Tibial nerve (tissue), 3 donors: ENCODE measurements at regions not wholly inside any gene's neighbourhood (a gene's known extent, or its start where the extent isn't known, plus 50 kb on each side); places are given as distances from the start of the nearest gene placed in this dataset.

Experiments used
- POLR2A ChIP-seq, 2 donors: fragments of 450-650 bp; IDR thresholded peaks; one replicate each; pipeline ENCODE4 v1.6.1; 2017; ENCODE audit warnings: antibody characterized with exemption in 2 of 2, mild to moderate bottlenecking in 2 of 2, moderate library complexity in 2 of 2
- TF ChIP-seq, protein P1 (sequence below), 5 experiments: fragments of 200-600 bp in 3 of 5; fragments of 450-650 bp in 2 of 5; sonication (generic) in 3 of 5; IDR thresholded peaks; one replicate each; pipeline ENCODE4 v1.5.1; 2016 to 2019; ENCODE audit warnings: antibody characterized with exemption in 5 of 5, mild to moderate bottlenecking in 3 of 5, moderate library complexity in 2 of 5

DNA sequence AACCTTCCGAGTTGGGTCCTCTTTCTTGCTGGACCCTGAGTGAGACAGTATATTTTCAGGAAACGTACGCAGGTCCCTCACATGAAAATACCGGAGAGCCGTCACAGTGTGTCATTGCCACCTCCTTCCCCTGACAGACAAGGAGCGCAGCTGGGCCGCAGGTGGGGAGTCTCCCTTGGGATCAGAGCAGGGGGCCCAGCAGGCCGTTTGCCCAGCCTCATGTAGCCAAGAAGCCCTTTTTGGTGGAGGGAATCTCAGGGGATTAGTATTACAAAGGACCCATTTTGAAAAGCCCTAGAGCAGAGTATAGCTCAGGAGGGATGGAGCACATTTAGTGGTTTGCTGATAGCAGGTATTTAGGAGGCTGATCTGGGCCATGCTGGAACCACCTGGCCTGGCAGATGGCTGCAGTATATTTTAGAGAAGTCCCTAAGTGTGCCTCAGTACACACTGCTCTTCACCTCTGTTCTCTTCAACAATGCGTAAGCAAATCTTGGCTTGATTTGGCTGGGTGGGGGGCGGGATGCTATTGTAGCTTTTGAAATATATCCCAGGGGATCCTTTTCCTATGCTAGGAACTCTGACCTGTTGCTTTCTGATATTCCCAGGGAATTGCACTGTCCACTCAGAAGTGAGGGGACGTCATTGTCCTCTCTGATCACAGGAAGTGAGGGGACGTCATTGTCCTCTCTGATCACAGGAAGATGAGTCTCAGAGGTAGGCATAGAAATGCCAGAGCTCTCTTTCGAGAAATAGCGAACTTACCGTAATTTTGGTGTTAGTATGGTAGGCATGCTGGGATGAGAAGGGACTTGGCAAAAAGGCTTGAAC is 171.9 kb downstream of the HRH4 start:
- TF ChIP-seq, protein P1, sequence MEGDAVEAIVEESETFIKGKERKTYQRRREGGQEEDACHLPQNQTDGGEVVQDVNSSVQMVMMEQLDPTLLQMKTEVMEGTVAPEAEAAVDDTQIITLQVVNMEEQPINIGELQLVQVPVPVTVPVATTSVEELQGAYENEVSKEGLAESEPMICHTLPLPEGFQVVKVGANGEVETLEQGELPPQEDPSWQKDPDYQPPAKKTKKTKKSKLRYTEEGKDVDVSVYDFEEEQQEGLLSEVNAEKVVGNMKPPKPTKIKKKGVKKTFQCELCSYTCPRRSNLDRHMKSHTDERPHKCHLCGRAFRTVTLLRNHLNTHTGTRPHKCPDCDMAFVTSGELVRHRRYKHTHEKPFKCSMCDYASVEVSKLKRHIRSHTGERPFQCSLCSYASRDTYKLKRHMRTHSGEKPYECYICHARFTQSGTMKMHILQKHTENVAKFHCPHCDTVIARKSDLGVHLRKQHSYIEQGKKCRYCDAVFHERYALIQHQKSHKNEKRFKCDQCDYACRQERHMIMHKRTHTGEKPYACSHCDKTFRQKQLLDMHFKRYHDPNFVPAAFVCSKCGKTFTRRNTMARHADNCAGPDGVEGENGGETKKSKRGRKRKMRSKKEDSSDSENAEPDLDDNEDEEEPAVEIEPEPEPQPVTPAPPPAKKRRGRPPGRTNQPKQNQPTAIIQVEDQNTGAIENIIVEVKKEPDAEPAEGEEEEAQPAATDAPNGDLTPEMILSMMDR (IDR thresholded peaks at IDR 0.05), result no peak
- no peak for TF ChIP-seq POLR2A (IDR thresholded peaks at IDR 0.05)
